ENCODE measurements at regions not wholly inside any gene's neighbourhood (a gene's known extent, or its start where the extent isn't known, plus 50 kb on each side); places are given as distances from the start of the nearest gene placed in this dataset.

- TF ChIP-seq, protein P1, sequence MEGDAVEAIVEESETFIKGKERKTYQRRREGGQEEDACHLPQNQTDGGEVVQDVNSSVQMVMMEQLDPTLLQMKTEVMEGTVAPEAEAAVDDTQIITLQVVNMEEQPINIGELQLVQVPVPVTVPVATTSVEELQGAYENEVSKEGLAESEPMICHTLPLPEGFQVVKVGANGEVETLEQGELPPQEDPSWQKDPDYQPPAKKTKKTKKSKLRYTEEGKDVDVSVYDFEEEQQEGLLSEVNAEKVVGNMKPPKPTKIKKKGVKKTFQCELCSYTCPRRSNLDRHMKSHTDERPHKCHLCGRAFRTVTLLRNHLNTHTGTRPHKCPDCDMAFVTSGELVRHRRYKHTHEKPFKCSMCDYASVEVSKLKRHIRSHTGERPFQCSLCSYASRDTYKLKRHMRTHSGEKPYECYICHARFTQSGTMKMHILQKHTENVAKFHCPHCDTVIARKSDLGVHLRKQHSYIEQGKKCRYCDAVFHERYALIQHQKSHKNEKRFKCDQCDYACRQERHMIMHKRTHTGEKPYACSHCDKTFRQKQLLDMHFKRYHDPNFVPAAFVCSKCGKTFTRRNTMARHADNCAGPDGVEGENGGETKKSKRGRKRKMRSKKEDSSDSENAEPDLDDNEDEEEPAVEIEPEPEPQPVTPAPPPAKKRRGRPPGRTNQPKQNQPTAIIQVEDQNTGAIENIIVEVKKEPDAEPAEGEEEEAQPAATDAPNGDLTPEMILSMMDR (IDR thresholded peaks at IDR 0.05; ENCODE audit: unreplicated experiment), result no peak
- Mint-ChIP-seq H3K36me3 (ENCODE audit: insufficient read depth) (no peaks in the 10 kb centered on the region), H3K9me3 (ENCODE audit: low read depth) (peaks cover 12% of the 10 kb centered on the region), H3K4me3 (ENCODE audit: low read depth) (no peak overlapping the region), H3K4me1 (ENCODE audit: low read depth) (no peaks in the 10 kb centered on the region), H3K27me3 (peaks cover 50% of the 10 kb centered on the region), H3K27ac (no peak overlapping the region)
- no peak for DNase-seq (ENCODE audit: low spot score, unreplicated experiment)
Observed at GRCh38 chr20:63080411-63080810, 73.6 kb upstream of the BHLHE23 start.

DNA sequence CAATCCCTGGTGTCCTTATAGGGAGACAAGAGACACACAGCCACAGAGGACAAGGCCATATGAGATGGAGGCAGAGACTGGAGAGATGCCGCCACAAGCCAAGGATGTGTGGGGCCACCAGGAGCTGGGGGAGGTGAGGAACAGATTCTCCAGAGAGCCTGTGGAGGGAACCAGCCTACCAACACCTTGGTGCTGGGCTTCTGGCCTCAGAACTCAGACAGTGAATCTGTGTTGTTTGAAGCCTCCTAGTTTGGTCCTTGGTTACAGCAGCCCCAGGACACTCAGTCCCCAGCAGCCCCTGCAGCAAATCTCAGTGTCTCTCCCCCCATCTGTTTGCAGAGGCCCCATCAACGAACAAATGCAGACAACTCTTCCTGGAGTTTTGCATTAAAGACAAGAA lies 73.2 kb upstream of the BHLHE23 start:
- TF ChIP-seq, protein P1 (IDR thresholded peaks at IDR 0.05; ENCODE audit: unreplicated experiment), result no peak
- Mint-ChIP-seq H3K27ac (no peak overlapping the region), H3K36me3 (ENCODE audit: insufficient read depth) (no peaks in the 10 kb centered on the region), H3K4me3 (ENCODE audit: low read depth) (no peak overlapping the region), H3K27me3 (peaks cover 51% of the 10 kb centered on the region), H3K9me3 (ENCODE audit: low read depth) (peaks cover 12% of the 10 kb centered on the region), H3K4me1 (ENCODE audit: low read depth) (no peaks in the 10 kb centered on the region)
- no peak for DNase-seq (ENCODE audit: low spot score, unreplicated experiment)

DNA sequence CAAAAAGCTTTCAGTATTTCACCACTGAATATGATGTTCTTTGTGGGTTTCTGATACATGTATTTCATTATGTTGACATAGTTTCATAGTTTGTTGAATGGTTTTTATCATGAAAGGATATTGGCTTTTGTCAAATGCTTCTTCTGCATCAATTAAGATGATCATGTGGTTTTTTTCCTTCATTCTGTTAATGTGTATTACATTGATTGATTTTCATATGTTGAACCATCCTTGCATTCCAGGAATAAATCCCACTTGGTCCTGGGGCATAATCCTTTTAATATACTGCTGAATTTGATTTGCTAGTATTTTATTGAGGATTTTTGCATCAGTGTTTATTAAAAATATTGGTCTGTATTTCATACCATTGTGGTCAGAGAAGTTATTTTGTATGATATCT lies 70.9 kb upstream of the BHLHE23 start:
- H3K36me3 Mint-ChIP-seq (ENCODE audit: insufficient read depth), result no peaks in the 10 kb centered on the region
- H3K4me1 Mint-ChIP-seq (ENCODE audit: low read depth), result no peaks in the 10 kb centered on the region
- H3K4me3 Mint-ChIP-seq (ENCODE audit: low read depth), result no peak overlapping the region
- no peak overlapping the region for H3K27ac Mint-ChIP-seq
- TF ChIP-seq, protein P1 (IDR thresholded peaks at IDR 0.05; ENCODE audit: unreplicated experiment), result no peak
- DNase-seq (ENCODE audit: low spot score, unreplicated experiment), result no peak
- peaks cover 12% of the 10 kb centered on the region for H3K9me3 Mint-ChIP-seq (ENCODE audit: low read depth)
- peaks cover 67% of the 10 kb centered on the region for H3K27me3 Mint-ChIP-seq

DNA sequence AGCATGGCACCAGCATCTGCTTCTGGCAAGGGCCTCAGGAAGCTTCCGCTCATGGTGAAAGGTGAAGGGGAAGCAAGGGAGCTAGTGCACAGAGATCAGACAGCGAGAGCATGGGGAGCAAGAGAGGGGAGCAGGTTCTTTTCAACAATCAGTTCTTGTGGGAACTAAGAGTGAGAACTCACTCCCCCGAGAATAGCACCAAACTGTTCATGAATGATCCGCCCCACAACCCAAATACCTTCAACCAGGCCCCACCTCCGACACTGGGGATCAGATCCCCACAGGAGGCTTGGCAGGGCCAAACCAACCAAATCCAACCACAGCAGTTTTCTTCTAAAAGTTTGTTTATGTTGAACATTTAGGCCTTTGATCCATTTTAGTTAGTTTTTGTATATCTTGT lies 69.7 kb upstream of the BHLHE23 start:
- Mint-ChIP-seq H3K4me3 (ENCODE audit: low read depth) (no peak overlapping the region), H3K4me1 (ENCODE audit: low read depth) (no peaks in the 10 kb centered on the region), H3K27me3 (peaks cover 66% of the 10 kb centered on the region), H3K36me3 (ENCODE audit: insufficient read depth) (no peaks in the 10 kb centered on the region), H3K9me3 (ENCODE audit: low read depth) (peaks cover 12% of the 10 kb centered on the region), H3K27ac (no peak overlapping the region)
- DNase-seq (ENCODE audit: low spot score, unreplicated experiment), result no peak
- TF ChIP-seq, protein P1 (IDR thresholded peaks at IDR 0.05; ENCODE audit: unreplicated experiment), result no peak

DNA sequence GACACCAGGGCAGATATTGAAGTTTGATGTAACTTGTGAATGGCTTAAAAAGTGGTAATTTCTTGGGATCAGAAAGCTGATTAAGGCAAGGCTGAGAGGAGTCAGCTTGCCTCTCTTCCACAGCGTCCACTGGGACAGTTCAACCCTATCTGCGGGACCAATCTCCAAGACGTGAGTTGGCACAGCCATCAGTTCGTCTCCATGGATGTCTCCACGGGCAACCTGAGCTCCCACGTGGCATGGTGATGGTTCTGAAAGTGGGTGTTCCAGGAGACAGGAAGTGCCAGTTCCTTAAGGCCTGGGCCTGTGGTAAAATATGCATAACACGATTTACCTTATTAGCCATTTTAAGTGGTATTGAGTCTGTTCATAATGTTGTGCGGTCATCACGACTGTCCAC lies 67.9 kb upstream of the BHLHE23 start:
- Mint-ChIP-seq H3K27me3 (peaks cover 73% of the 10 kb centered on the region), H3K4me1 (ENCODE audit: low read depth) (no peaks in the 10 kb centered on the region), H3K4me3 (ENCODE audit: low read depth) (no peak overlapping the region), H3K36me3 (ENCODE audit: insufficient read depth) (no peaks in the 10 kb centered on the region), H3K9me3 (ENCODE audit: low read depth) (peaks cover 12% of the 10 kb centered on the region), H3K27ac (no peak overlapping the region)
- no peak for DNase-seq (ENCODE audit: low spot score, unreplicated experiment)
- TF ChIP-seq, protein P1 (IDR thresholded peaks at IDR 0.05; ENCODE audit: unreplicated experiment), result no peak

Data from progenitor cell of endocrine pancreas (in vitro differentiated cells).